ENCODE measurements at regions not wholly inside any gene's neighbourhood (a gene's known extent, or its start where the extent isn't known, plus 50 kb on each side); places are given as distances from the start of the nearest gene placed in this dataset.
"Not testable (repeated sequence)": the region's sequence is repeated elsewhere in the genome, so short reads cannot be mapped to it uniquely, and the experiment has no call there.

- DNase-seq, result no peak
These were observed 448.3 kb downstream of the EFNB2 start for GRCh38 chr13:106087201-106087600.

- no peak for DNase-seq
These were observed 451.7 kb downstream of the EFNB2 start for GRCh38 chr13:106083620-106084350.

- DNase-seq, result not testable (repeated sequence)
These were observed 454.2 kb downstream of the EFNB2 start for GRCh38 chr13:106081221-106081620.

- no peak for DNase-seq
These were observed 457.3 kb downstream of the EFNB2 start for GRCh38 chr13:106078191-106078590.

- DNase-seq, result no peak
These were observed 458.4 kb downstream of the EFNB2 start for GRCh38 chr13:106077017-106077416.

GRCh38 chr13:106072014-106072413, 463.4 kb downstream of the EFNB2 start:
- DNase-seq, result no peak

- no peak for DNase-seq
These were observed 471.7 kb downstream of the EFNB2 start for GRCh38 chr13:106063591-106064313.

GRCh38 chr13:106061781-106062180, 473.7 kb downstream of the EFNB2 start:
- DNase-seq, result no peak

GRCh38 chr13:106056851-106057250, 478.6 kb downstream of the EFNB2 start:
- no peak for DNase-seq

GRCh38 chr13:106052200-106052767, 483.2 kb downstream of the EFNB2 start:
- DNase-seq, result no peak

- DNase-seq, result no peak
These were observed 486.3 kb downstream of the EFNB2 start for GRCh38 chr13:106049171-106049570.

- no peak for DNase-seq
These were observed 487.1 kb downstream of the EFNB2 start for GRCh38 chr13:106048386-106048785.

GRCh38 chr13:106047859-106048258, 487.6 kb downstream of the EFNB2 start:
- no peak for DNase-seq

- no peak for DNase-seq
These were observed 492.4 kb downstream of the EFNB2 start for GRCh38 chr13:106042996-106043581.

- no peak for DNase-seq
These were observed 494.0 kb downstream of the EFNB2 start for GRCh38 chr13:106041445-106041844.

- DNase-seq, result no peak
These were observed 496.7 kb downstream of the EFNB2 start for GRCh38 chr13:106038752-106039151.

- DNase-seq, result no peak
These were observed 498.6 kb downstream of the EFNB2 start for GRCh38 chr13:106036870-106037269.

GRCh38 chr13:106034201-106034600, 501.3 kb downstream of the EFNB2 start:
- no peak for DNase-seq

- DNase-seq, result no peak
These were observed 501.8 kb downstream of the EFNB2 start for GRCh38 chr13:106033659-106034058.

GRCh38 chr13:106032441-106032840, 503.0 kb downstream of the EFNB2 start:
- no peak for DNase-seq

GRCh38 chr13:106029676-106030290, 505.7 kb downstream of the EFNB2 start:
- no peak for DNase-seq

GRCh38 chr13:106028911-106029310, 506.6 kb downstream of the EFNB2 start:
- DNase-seq, result no peak

GRCh38 chr13:106011600-106011999, 523.9 kb downstream of the EFNB2 start:
- DNase-seq, result no peak

Data from SHP77 treated with DMSO at 0.1 percent for 48 hours (cell line).